AG09319 (cell line): ENCODE measurements at regions not wholly inside any gene's neighbourhood (a gene's known extent, or its start where the extent isn't known, plus 50 kb on each side); places are given as distances from the start of the nearest gene placed in this dataset.

Source experiments
- DNase-seq: peaks from one replicate; pipeline ENCODE4 v3.0.0-alpha.2; 2010; ENCODE audit warnings: low read depth; ENCODE audit errors: extremely low read depth
- TF ChIP-seq, protein P1 (sequence below): IDR thresholded peaks from 2 replicates; pipeline ENCODE4 v1.5.1; 2011; ENCODE audit warnings: low read depth, mild to moderate bottlenecking, inconsistent platforms, low read length, moderate library complexity

DNA sequence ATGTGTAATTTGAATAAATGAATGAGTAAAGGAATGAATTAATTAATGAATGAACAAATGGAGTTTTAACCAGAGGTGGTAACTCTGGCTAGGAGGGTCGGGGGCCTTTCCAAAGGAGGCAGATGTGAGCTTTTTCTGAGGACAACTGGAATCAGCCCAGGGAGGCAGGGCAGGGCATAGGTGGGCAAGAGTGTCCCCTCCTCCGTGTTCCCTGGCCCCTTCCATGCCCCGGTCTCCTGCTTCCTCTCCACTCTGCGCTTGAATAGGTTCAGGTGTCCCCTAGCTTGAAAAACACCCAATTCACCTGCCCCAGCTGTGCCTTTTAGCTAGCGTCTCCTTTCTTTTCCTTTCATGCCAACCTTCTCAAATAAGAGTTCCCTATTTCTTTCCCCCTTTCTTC lies 473.1 kb downstream of the CDH26 start:
- no peak for DNase-seq
- TF ChIP-seq, protein P1, sequence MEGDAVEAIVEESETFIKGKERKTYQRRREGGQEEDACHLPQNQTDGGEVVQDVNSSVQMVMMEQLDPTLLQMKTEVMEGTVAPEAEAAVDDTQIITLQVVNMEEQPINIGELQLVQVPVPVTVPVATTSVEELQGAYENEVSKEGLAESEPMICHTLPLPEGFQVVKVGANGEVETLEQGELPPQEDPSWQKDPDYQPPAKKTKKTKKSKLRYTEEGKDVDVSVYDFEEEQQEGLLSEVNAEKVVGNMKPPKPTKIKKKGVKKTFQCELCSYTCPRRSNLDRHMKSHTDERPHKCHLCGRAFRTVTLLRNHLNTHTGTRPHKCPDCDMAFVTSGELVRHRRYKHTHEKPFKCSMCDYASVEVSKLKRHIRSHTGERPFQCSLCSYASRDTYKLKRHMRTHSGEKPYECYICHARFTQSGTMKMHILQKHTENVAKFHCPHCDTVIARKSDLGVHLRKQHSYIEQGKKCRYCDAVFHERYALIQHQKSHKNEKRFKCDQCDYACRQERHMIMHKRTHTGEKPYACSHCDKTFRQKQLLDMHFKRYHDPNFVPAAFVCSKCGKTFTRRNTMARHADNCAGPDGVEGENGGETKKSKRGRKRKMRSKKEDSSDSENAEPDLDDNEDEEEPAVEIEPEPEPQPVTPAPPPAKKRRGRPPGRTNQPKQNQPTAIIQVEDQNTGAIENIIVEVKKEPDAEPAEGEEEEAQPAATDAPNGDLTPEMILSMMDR, result no peak

DNA sequence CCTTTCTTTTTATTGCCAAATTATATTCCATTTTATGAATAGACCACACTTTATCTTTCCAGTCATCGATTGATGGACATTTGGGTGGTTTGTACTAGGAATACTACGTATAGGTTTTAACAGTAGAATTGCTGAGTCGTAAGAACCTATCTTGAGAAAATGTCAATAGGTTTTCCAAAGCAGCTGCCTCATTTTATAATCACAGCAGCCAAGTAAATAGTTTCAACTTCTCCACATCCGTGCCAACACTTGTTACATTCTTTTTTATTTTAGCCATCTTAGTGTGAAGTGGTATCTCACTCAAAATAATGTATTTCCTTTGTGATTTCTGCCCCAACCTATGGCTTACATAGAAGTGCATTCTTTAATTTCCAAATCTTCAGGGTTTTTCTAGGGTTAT lies 479.2 kb downstream of the CDH26 start:
- no peak for DNase-seq

DNA sequence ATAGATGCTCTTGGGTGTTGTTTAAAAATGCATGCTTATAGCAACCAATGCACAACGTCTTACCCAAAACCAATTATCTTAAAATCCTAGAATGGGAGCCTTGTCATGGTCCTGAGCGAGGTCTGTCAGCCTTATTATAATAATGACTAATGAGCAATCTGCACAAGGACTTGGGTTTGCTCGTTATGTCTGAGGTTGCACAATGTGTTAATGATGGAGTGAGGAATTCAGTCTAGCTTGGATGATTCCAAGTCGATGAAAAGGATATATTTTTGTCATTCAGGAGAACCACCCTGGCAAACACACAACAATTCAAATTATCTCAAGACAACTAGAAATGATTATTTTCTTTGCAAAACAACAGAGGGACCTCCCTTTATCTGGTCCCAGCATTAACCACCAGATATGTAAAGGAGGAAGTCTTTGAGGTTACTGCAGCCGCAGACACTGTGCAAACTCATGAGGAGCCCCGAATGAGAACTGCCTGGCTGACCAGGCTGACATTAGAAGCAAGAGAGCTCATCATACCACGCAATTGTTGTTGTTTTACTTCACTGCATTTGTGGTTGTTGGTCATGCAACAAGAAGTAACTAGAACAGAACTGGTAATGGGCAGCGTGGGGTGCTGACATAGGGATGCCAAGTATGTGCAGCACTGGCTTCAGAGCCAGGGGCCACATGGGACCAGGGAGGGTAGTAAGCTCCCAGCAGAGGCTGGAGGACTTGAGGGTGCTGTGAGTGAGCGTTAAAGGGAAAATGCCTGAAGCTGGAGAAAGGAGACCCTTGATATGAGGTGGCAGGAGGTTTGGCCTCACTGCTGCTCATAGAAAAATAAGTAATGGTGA lies 488.3 kb downstream of the CDH26 start:
- TF ChIP-seq, protein P1, result no peak

More for the DNA sequence above, 479.2 kb downstream of the CDH26 start:
- TF ChIP-seq, protein P1, result no peak

DNA sequence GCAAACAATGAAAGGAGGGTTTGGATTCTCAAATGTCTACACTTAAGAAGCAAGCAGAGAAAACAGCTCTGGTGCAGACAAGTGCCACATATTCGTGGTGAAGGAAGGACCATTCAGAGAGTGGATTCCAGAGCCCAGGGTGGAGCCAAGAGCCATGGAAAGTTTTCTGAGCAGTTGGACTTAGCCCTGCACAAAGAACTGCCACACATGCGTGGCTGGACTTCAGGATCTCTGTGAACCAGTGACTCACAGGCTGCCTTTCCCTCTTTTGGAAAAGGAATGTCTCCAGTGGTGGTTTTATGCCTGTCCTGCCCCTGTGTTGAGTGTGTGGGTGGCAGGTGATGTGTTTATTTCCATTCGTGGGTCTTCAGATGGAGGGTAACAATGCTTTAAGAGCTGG lies 489.5 kb downstream of the CDH26 start:
- no peak for DNase-seq
- TF ChIP-seq, protein P1, result no peak

More for the DNA sequence above, 488.3 kb downstream of the CDH26 start:
- DNase-seq, result no peak

DNA sequence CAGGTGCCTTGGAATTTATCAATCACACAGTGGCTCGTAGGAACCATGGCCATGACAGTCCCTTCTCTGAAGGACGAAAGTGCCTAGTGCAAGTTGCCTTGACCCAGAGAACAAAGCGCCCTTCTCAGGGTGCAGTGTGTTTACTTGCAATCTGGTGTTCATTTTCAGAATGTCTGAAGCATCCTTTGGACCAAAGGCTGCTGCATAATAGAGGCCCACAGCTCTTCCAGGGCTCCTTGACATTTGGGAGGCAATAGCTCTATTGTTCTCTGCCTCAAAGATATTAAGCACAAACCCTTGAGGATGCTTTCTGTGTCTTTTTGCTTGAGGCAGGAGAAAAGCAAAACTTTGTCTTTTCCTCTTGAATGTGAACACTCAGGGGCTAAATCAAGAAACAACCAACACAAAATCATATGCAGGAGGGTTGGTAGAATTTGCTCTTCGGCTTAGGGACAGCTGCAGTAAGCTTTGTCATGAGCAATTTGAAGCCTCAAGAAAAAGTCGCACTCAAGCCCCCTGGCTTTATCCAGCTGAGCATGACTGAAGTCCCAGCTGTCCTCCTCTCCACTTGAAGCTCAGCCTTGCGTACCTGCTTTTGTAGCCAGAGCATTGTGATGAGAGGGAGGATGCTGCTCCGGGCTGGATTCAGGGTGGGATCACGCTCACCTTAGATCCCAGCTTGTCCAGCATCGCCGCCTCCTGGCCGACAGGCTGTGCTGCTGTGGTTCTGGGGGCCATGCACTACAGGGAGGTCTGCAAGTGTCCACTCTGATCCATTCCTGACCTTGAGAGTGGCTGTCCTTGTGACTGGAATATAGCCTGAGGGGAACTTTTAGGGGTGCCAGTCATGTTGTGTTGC lies 495.4 kb downstream of the CDH26 start:
- TF ChIP-seq, protein P1, result no peak
- no peak for DNase-seq

DNA sequence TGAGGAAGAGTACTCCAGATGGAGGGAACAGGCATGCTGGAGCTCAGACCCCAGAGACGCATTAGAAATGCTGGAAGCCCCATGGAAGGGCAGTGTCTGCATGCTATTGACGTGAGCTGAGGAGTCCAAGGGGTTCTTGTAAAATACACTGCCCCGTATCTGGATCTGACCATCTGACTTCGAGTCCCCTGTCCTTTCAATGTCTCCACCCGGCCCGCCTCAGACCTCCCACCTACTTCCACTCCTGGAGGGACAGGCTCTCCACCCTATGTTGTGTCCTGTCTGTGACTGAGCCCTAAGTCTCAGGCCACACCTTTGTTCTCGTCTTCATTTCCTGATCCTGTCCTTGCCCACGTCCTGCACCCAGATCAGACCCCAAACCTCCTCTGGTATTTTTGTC lies 496.3 kb downstream of the CDH26 start:
- TF ChIP-seq, protein P1, result no peak
- DNase-seq, result no peak

DNA sequence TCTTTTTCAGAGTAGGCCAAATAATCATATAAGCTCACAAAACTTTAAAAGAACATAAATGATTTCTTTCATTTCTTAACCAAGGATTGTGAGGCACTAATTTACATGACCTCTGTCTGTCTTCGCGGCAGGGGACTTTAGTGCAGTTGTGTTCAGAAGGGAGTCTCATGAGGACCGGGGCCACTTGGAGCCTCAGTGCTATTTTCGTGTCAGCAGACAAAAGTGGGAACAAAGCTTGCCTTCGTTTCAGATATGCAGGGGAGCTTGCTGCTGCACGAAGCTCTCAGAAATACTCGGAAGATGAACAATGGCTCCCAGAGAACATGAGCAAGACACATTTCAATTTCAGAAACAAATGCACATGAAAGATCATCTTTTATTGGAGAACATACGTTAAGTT lies 497.0 kb downstream of the CDH26 start:
- no peak for DNase-seq
- TF ChIP-seq, protein P1, result no peak
